DND-41 (cell line): ENCODE measurements at regions not wholly inside any gene's neighbourhood (a gene's known extent, or its start where the extent isn't known, plus 50 kb on each side); places are given as distances from the start of the nearest gene placed in this dataset.

Source experiments
- ATAC-seq: fragments of 200-7000 bp; cut with Tn5 transposase; 3 replicates; pipeline ENCODE4 v1.9.1; 2021; ENCODE audit warnings: low read depth; ENCODE audit not compliant: insufficient read depth
- DNase-seq: peaks from one replicate; pipeline ENCODE4 v3.0.0-alpha.2; 2020
- H2AFZ ChIP-seq: 2 replicates; pipeline ENCODE4 v1.6.0; 2012; ENCODE audit warnings: low read depth, low read length
- H3K27ac ChIP-seq: 2 replicates; pipeline ENCODE4 v1.5.1; 2012; ENCODE audit warnings: low read length, inconsistent platforms
- H3K27me3 ChIP-seq: fragments of 200-600 bp; sonication (generic); 2 replicates; pipeline ENCODE4 v1.6.0; 2012; ENCODE audit warnings: low read length, mild to moderate bottlenecking, inconsistent platforms; ENCODE audit not compliant: insufficient read depth, poor library complexity
- H3K36me3 ChIP-seq: 2 replicates; pipeline ENCODE4 v1.5.1; 2012; ENCODE audit warnings: low read length, inconsistent platforms; ENCODE audit not compliant: insufficient read depth
- H3K4me1 ChIP-seq: 2 replicates; pipeline ENCODE4 v1.5.1; 2012; ENCODE audit warnings: mild to moderate bottlenecking, low read length; ENCODE audit not compliant: insufficient read depth
- H3K4me2 ChIP-seq: 2 replicates; pipeline ENCODE4 v1.6.0; 2012; ENCODE audit warnings: mild to moderate bottlenecking, moderate library complexity, low read length, inconsistent platforms; ENCODE audit not compliant: insufficient read depth
- H3K4me3 ChIP-seq, 2 experiments: fragments of 200-600 bp in 1 of 2; shearing (Covaris generic) in 1 of 2; 2 replicates each; pipeline ENCODE4 v1.5.1; 2012 to 2016; ENCODE audit warnings: inconsistent platforms in 2 of 2, low read length in 2 of 2, mild to moderate bottlenecking in 2 of 2, low read depth in 1 of 2, moderate library complexity in 1 of 2
- H3K79me2 ChIP-seq: 2 replicates; pipeline ENCODE4 v1.6.0; 2012; ENCODE audit warnings: low read length, inconsistent platforms; ENCODE audit not compliant: insufficient read depth
- H3K9ac ChIP-seq: 2 replicates; pipeline ENCODE4 v1.6.0; 2012; ENCODE audit warnings: low read depth, mild to moderate bottlenecking, inconsistent platforms, low read length, moderate library complexity
- H3K9me3 ChIP-seq: 2 replicates; pipeline ENCODE4 v1.5.1; 2012; ENCODE audit warnings: low read length, moderate library complexity, mild to moderate bottlenecking, inconsistent platforms; ENCODE audit not compliant: insufficient read depth, severe bottlenecking
- H4K20me1 ChIP-seq: 2 replicates; pipeline ENCODE4 v1.6.0; 2012; ENCODE audit warnings: low read length; ENCODE audit not compliant: insufficient read depth
- EZH2 ChIP-seq: IDR thresholded peaks from 3 replicates; pipeline ENCODE4 v1.6.1; 2012; ENCODE audit warnings: borderline replicate concordance, low read depth, mild to moderate bottlenecking, moderate library complexity, low read length, inconsistent platforms; ENCODE audit not compliant: severe bottlenecking
- TF ChIP-seq, protein P1 (sequence below): IDR thresholded peaks from 2 replicates; pipeline ENCODE4 v1.5.1; 2012; ENCODE audit warnings: borderline replicate concordance, low read length, moderate library complexity, mild to moderate bottlenecking; ENCODE audit not compliant: poor library complexity, severe bottlenecking; ENCODE audit errors: extremely low read depth

DNA sequence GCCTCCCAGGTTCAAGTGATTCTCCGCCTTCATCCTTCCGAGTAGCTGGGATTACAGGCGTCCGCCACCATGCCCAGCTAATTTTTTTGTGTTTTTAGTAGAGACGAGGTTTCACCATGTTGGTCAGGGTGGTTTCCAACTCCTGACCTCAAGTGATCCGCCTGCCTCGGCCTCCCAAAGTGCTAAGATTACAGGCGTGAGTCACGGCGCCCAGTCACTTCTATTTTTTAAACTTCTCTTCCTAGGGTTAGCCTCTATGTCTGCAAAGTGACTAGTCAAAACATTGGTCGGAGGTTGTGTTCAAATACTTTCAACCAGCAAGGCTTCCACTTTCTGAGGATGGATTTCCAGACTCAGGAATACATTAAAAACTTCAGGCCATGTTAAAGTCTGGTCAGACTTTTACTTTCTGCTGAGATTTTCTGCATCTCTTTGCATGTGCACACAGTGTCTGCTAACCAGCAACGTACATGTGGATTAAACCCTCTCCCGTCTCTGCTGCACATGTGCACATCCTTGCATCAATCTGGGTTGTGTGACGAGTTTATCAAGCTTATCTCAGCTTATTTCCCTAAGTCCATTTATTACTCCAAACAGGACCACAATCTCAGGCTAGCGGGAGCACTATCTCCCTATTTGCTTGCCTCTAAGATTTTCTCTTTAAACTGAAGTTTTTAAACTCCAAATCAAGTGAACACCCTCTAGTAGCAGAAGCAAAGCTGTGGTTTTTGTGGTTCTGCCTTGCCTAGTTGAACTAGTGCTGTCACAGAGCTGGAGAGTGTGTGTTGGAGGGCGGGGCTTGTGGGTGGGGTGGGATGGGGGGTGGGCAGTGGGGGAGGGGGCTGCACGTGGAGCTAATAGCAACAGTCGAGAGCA lies 525.2 kb upstream of the GOT2 start:
- Histone ChIP-seq H3K9me3 (no peaks in the 10 kb centered on the region), H3K9ac (no peak overlapping the region), H3K79me2 (no peaks in the 10 kb centered on the region), H3K4me1 (peaks cover 19% of the 10 kb centered on the region), H2AFZ (no peak overlapping the region), H3K36me3 (no peaks in the 10 kb centered on the region), H3K4me3 (no peak overlapping the region), H3K27me3 (no peaks in the 10 kb centered on the region), H4K20me1 (no peaks in the 10 kb centered on the region), H3K27ac (no peak overlapping the region; the same call in 1 of the 2 replicates), H3K4me2 (peak overlapping the region; percentile 56)
- peak; percentile 98 for ATAC-seq
- peak; percentile 79 for DNase-seq
- no peak for TF ChIP-seq EZH2
- TF ChIP-seq, protein P1, sequence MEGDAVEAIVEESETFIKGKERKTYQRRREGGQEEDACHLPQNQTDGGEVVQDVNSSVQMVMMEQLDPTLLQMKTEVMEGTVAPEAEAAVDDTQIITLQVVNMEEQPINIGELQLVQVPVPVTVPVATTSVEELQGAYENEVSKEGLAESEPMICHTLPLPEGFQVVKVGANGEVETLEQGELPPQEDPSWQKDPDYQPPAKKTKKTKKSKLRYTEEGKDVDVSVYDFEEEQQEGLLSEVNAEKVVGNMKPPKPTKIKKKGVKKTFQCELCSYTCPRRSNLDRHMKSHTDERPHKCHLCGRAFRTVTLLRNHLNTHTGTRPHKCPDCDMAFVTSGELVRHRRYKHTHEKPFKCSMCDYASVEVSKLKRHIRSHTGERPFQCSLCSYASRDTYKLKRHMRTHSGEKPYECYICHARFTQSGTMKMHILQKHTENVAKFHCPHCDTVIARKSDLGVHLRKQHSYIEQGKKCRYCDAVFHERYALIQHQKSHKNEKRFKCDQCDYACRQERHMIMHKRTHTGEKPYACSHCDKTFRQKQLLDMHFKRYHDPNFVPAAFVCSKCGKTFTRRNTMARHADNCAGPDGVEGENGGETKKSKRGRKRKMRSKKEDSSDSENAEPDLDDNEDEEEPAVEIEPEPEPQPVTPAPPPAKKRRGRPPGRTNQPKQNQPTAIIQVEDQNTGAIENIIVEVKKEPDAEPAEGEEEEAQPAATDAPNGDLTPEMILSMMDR: no peak

DNA sequence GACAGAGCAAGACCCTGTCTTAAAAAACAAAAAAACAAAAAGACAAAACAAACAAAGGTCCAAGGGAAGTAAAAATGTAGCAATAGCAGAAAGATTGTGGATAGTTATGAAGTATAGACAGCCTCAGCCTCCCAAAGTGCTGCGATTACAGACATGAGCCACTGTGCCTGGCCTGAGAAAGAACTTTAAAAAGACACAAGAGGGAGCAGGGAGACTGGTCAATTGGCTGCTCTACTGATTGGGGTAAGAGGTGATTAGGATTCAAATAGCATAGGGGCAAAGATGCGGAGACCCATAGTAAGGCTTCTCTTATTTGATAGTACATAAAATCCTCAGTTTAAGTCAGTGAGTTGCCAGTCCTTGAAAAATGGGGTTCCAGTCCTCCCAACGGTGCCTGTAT lies 518.2 kb upstream of the GOT2 start:
- H3K4me3 ChIP-seq: no peak overlapping the region
- no peak for DNase-seq
- ATAC-seq: no peak

DNA sequence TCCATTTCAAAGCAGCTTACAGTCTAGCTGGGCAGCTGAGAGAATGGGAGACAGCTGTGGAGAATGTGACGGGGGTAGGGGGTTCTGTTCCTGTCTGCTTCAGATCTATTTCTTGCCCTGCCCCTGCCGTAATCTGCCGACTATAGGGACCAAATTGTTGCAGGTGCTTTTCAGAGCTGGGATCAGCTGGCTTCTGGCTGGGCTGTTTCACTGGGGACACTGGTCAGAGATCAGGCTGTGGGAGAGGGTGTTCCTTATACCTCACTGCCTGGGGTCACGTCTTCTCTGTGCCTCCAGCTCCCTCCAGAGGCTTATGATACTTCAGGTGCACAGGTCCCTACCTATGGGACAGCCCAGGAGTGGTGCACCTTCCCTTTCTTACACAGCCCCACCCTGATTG lies 514.9 kb upstream of the GOT2 start:
- Histone ChIP-seq H3K4me3 (no peak overlapping the region), H3K9ac (no peak overlapping the region), H2AFZ (no peak overlapping the region), H3K4me2 (no peak overlapping the region), H4K20me1 (no peaks in the 10 kb centered on the region), H3K9me3 (no peaks in the 10 kb centered on the region), H3K27ac (no peak overlapping the region), H3K4me1 (no peaks in the 10 kb centered on the region), H3K36me3 (no peaks in the 10 kb centered on the region), H3K27me3 (peaks cover 3% of the 10 kb centered on the region), H3K79me2 (no peaks in the 10 kb centered on the region)
- no peak for ATAC-seq
- TF ChIP-seq, protein P1: no peak
- TF ChIP-seq EZH2: no peak
- no peak for DNase-seq

More for the DNA sequence above, 518.2 kb upstream of the GOT2 start:
- TF ChIP-seq, protein P1: no peak
- TF ChIP-seq EZH2: no peak
- Histone ChIP-seq H4K20me1 (no peaks in the 10 kb centered on the region), H3K79me2 (no peaks in the 10 kb centered on the region), H3K9me3 (no peaks in the 10 kb centered on the region), H3K27me3 (peaks cover 3% of the 10 kb centered on the region), H3K36me3 (no peaks in the 10 kb centered on the region), H2AFZ (no peak overlapping the region), H3K4me2 (no peak overlapping the region), H3K9ac (no peak overlapping the region), H3K27ac (no peak overlapping the region), H3K4me1 (no peaks in the 10 kb centered on the region)
